ENCODE measurements at regions not wholly inside any gene's neighbourhood (a gene's known extent, or its start where the extent isn't known, plus 50 kb on each side); places are given as distances from the start of the nearest gene placed in this dataset.

- DNase-seq (ENCODE audit: extremely low read depth, insufficient read length) = no peak
- Histone ChIP-seq H3K27me3 (replicated peaks; ENCODE audit: control insufficient read depth, insufficient read depth, low read length) (no peaks in the 10 kb centered on the region), H3K4me3 (replicated peaks; ENCODE audit: low read depth, low read length) (no peak overlapping the region), H3K36me3 (ENCODE audit: control insufficient read depth, insufficient read depth, low read length) (no peaks in the 10 kb centered on the region)
- no peak for TF ChIP-seq CTCF (IDR thresholded peaks at IDR 0.05; ENCODE audit: insufficient read depth, low read length, poor library complexity, severe bottlenecking)
Measured at GRCh38 chr7:91690541-91691070, 189.9 kb downstream of the MTERF1 start.

- no peak overlapping the region for H3K4me3 ChIP-seq (replicated peaks; ENCODE audit: low read depth, low read length)
- no peak for TF ChIP-seq CTCF (IDR thresholded peaks at IDR 0.05; ENCODE audit: insufficient read depth, low read length, poor library complexity, severe bottlenecking)
- DNase-seq (ENCODE audit: extremely low read depth, insufficient read length) = no peak
- H3K36me3 ChIP-seq (ENCODE audit: control insufficient read depth, insufficient read depth, low read length) = no peaks in the 10 kb centered on the region
- H3K27me3 ChIP-seq (replicated peaks; ENCODE audit: control insufficient read depth, insufficient read depth, low read length) = no peaks in the 10 kb centered on the region
Measured at GRCh38 chr7:91691865-91692264, 188.6 kb downstream of the MTERF1 start.

- Histone ChIP-seq H3K36me3 (ENCODE audit: control insufficient read depth, insufficient read depth, low read length) (no peaks in the 10 kb centered on the region), H3K27me3 (replicated peaks; ENCODE audit: control insufficient read depth, insufficient read depth, low read length) (no peaks in the 10 kb centered on the region), H3K4me3 (replicated peaks; ENCODE audit: low read depth, low read length) (no peak overlapping the region)
- DNase-seq (ENCODE audit: extremely low read depth, insufficient read length) = no peak
- TF ChIP-seq CTCF (IDR thresholded peaks at IDR 0.05; ENCODE audit: insufficient read depth, low read length, poor library complexity, severe bottlenecking) = no peak
Measured at GRCh38 chr7:91692800-91693199, 187.7 kb downstream of the MTERF1 start.

DNA sequence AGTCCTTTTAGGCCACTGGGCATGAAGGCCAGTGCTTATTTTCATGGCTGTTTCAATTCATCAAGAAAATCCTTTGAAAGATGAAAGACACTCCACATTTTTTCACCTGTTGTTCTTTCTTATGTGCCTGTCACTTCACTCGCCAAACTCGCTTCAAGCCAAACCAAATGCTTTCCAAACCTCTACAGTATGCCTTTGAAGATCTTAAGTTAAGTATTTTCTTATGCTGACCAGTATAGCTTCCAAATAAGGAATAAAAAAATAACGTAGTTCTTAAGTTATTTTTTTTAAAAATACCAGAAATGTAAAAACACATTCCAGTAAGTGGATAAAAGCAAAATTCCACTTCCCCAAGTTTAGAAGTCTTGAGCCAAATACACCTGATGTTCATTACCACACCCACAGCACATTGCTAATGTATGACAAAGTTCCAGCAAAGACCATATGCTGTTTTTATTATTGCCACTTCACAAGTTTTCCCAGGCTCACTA lies 186.1 kb downstream of the MTERF1 start:
- no peaks in the 10 kb centered on the region for H3K36me3 ChIP-seq (ENCODE audit: control insufficient read depth, insufficient read depth, low read length)
- no peaks in the 10 kb centered on the region for H3K27me3 ChIP-seq (replicated peaks; ENCODE audit: control insufficient read depth, insufficient read depth, low read length)
- no peak for DNase-seq (ENCODE audit: extremely low read depth, insufficient read length)
- TF ChIP-seq CTCF (IDR thresholded peaks at IDR 0.05; ENCODE audit: insufficient read depth, low read length, poor library complexity, severe bottlenecking) = no peak
- H3K4me3 ChIP-seq (replicated peaks; ENCODE audit: low read depth, low read length) = no peak overlapping the region

GRCh38 chr7:91710881-91711280 lies 169.6 kb downstream of the MTERF1 start:
- DNase-seq (ENCODE audit: extremely low read depth, insufficient read length) = no peak
- Histone ChIP-seq H3K4me3 (replicated peaks; ENCODE audit: low read depth, low read length) (no peak overlapping the region), H3K36me3 (ENCODE audit: control insufficient read depth, insufficient read depth, low read length) (no peaks in the 10 kb centered on the region), H3K27me3 (replicated peaks; ENCODE audit: control insufficient read depth, insufficient read depth, low read length) (no peaks in the 10 kb centered on the region)
- TF ChIP-seq CTCF (IDR thresholded peaks at IDR 0.05; ENCODE audit: insufficient read depth, low read length, poor library complexity, severe bottlenecking) = no peak

GRCh38 chr7:91713669-91714068 lies 166.8 kb downstream of the MTERF1 start:
- no peaks in the 10 kb centered on the region for H3K36me3 ChIP-seq (ENCODE audit: control insufficient read depth, insufficient read depth, low read length)
- H3K27me3 ChIP-seq (replicated peaks; ENCODE audit: control insufficient read depth, insufficient read depth, low read length) = no peaks in the 10 kb centered on the region
- TF ChIP-seq CTCF (IDR thresholded peaks at IDR 0.05; ENCODE audit: insufficient read depth, low read length, poor library complexity, severe bottlenecking) = no peak
- H3K4me3 ChIP-seq (replicated peaks; ENCODE audit: low read depth, low read length) = no peak overlapping the region
- no peak for DNase-seq (ENCODE audit: extremely low read depth, insufficient read length)
